Activated T-cell treated with anti-CD3 and anti-CD28 coated beads for 24 hours (primary cell): ENCODE measurements at regions not wholly inside any gene's neighbourhood (a gene's known extent, or its start where the extent isn't known, plus 50 kb on each side); places are given as distances from the start of the nearest gene placed in this dataset.

Experiments
- DNase-seq: peaks from one replicate; pipeline ENCODE4 v3.0.0-alpha.2; 2020; ENCODE audit warnings: low read depth

DNA sequence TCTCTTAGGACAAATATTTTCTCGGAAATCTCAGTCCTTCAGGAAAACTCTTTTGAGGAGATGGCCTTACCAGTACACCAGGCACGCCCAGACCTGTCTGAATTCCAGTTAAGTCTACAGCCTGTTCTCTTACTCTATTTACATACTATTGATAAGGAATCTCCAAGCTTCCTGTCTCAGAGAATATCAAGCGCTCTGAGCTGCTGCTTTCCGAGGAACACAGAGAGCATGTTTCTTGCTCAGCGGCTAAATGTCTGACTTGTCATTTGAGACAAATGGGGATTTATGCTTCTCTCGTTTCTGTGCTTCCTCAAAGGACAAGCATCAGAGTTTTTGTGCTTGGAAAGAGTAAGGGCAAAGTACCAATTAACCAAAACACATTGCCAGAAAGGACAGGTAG is 112.4 kb upstream of the CCDC54 start:
- DNase-seq, result no peak

DNA sequence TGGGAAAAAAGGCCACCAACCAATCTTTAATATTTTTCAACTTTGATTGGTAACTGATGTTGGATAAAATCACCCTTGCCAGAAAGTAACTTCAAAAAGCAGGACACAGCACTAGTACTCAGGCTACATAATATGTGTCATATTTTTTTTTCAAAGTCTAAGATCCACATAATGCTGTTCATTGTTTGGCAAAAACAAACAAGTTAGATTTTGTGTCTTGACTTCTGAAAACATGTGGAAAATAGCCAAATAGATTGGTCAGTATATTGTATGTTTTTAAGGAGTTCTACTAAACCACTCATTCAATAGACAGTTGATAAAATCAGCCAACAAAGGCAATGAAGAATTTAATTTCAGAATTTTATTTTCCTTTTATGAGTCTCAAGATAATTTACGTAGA is 111.7 kb upstream of the CCDC54 start:
- no peak for DNase-seq

- DNase-seq, result no peak
Measured at GRCh38 chr3:107268469-107268868, 108.8 kb upstream of the CCDC54 start.

- DNase-seq, result no peak
Measured at GRCh38 chr3:107269136-107269535, 108.1 kb upstream of the CCDC54 start.

DNA sequence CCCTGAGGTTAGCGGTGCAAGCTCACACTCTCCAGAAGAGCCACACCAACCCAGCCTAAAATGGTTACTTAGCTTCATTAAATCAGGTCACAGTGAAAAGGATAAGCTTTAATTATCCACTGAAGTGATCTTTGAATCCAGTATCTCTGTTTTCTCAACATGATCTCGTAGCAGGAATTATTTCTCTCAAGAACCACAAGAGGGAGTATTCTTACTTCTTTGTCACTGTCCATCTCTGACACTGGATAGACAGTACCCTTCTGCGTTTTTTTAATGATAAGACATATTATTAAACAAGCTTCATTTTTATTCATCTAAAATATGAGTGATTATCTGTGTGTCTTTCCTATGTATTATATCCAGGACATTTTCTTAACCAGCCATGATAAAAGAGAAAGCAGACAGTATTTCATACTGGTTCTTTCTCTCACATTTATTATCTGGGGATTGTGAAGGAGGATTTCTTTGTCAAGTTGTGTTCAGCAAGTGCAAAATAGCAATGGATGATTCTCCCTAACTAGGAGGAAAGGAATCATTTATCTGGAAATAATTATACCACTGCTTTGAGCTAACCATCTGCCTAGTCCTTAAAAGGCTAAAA is 105.4 kb upstream of the CCDC54 start:
- DNase-seq, result no peak

GRCh38 chr3:107272471-107272870 is 104.8 kb upstream of the CCDC54 start:
- DNase-seq, result no peak

DNA sequence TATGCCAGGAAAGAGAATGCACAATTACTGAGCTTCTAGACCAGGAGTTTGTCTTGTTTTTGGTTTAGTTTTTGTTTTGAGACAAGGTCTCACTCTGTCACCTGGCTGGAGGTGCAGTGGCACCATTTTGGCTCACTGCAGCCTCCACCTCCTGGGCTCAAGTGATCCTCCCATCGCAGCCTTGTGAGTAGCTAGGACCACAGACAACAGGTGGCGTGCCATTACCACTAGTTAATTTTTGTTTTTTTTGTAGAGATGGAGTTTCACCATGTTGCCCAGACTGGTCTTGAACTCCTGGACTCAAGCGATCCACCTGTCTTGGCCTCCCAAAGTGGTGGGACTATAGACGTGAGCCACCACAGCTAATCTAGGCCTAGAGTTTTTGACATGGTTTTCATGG is 104.4 kb upstream of the CCDC54 start:
- DNase-seq, result no peak

GRCh38 chr3:107273771-107274170 is 103.5 kb upstream of the CCDC54 start:
- DNase-seq, result no peak

DNA sequence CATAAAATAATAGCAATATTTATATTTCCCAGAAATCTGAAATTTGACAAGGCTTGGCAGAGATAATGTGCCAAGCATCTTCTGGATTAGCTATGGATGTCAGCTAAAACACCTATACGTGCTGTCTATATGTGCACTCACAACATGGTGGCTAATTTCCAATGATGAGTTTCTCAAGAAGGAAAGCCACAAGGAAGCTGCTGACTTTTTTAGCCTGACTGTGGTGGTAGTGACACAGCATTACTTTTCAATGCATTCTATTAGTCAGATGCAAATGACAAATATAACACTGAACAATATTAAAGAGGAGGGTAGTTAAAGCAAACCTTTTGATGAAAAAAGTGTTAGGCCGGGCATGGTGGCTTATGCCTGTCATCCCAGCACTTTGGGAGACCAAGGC is 101.7 kb upstream of the CCDC54 start:
- no peak for DNase-seq

- no peak for DNase-seq
Measured at GRCh38 chr3:107283948-107284347, 93.3 kb upstream of the CCDC54 start.

- DNase-seq, result no peak
Measured at GRCh38 chr3:107284612-107285011, 92.6 kb upstream of the CCDC54 start.

- no peak for DNase-seq
Measured at GRCh38 chr3:107285197-107285596, 92.0 kb upstream of the CCDC54 start.

- no peak for DNase-seq
Measured at GRCh38 chr3:107289354-107289753, 87.9 kb upstream of the CCDC54 start.

DNA sequence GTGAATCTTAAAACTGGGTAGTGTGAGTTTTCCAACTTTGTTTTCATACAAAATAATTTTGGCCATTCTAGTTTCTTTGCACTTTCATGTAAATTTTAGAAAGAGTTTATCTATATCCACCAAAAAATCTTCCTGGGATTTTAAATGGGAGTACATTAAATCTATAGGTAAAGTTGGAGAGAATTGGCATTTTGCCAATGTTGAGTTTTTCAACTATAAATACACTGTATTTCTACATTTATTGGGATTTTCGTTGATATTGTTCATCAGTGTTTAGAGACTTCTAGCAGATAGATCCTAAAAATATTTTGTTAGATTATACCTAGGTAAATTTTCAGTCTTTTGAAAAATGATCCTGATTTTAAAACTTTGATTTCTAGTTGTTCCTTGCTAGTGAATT is 83.1 kb upstream of the CCDC54 start:
- DNase-seq, result no peak

- no peak for DNase-seq
Measured at GRCh38 chr3:107297597-107297996, 79.6 kb upstream of the CCDC54 start.

- no peak for DNase-seq
Measured at GRCh38 chr3:107307205-107307604, 70.0 kb upstream of the CCDC54 start.

- DNase-seq, result no peak
Measured at GRCh38 chr3:107308716-107309115, 68.5 kb upstream of the CCDC54 start.

DNA sequence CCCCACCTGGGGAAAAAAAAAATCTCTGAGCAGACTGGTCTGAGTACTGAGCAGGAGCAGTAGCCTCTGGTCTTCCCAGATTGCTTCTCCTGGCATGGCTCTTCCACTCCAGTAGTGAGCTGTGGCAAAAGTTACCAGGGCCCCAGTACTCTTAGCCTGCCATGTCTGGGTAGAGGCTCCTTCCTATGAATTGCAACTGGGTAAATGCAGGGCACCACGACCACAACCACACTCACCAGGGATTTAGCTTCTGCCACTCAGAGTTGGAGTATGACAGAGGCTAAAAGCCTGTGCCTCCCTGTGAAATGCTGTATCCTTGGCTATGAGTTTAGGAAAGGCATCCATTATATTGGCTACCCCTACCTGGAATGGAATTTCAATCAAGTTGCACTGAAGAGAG is 67.9 kb upstream of the CCDC54 start:
- no peak for DNase-seq

- no peak for DNase-seq
Measured at GRCh38 chr3:107313711-107314110, 63.5 kb upstream of the CCDC54 start.

- DNase-seq, result no peak
Measured at GRCh38 chr3:107315141-107315540, 62.1 kb upstream of the CCDC54 start.

DNA sequence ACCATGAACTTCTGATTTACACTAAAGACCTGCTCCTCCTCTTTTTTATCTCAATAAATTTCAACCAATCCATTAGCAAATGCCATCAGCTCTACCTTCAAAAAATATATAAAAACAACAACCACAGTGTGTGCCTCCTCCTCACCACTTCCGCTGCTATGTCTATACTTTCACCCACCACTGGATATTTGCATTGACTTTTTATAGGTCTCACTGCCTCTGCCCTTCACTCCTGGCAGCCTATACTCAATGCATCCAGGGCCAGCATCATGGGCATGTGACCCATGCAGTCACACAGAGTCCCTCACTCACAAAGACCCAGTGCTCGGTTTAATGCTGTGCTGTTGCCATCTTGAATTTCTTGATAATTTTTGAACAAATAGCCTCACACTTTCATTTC is 53.5 kb upstream of the CCDC54 start:
- DNase-seq, result no peak

GRCh38 chr3:107325446-107325845 is 51.8 kb upstream of the CCDC54 start:
- no peak for DNase-seq
